ENCODE measurements at regions not wholly inside any gene's neighbourhood (a gene's known extent, or its start where the extent isn't known, plus 50 kb on each side); places are given as distances from the start of the nearest gene placed in this dataset.

- TF ChIP-seq POLR2A (IDR thresholded peaks at IDR 0.05; ENCODE audit: low read length) (no peak), GATA1 (IDR thresholded peaks at IDR 0.05; ENCODE audit: low read depth, low read length) (no peak)
Measured at GRCh38 chr16:59651662-59652061, 917.5 kb upstream of the GOT2 start.
